NCI-H146 treated with DMSO at 0.1 percent for 48 hours (cell line): ENCODE measurements at regions not wholly inside any gene's neighbourhood (a gene's known extent, or its start where the extent isn't known, plus 50 kb on each side); places are given as distances from the start of the nearest gene placed in this dataset.

ENCODE experiments used
- DNase-seq: peaks from one replicate; lab custom pipeline; 2025; ENCODE audit not compliant: unreplicated experiment; lab: John Stamatoyannopoulos, UW

GRCh38 chr16:62969711-62970318 lies 933.6 kb upstream of the CDH8 start:
- DNase-seq, result no peak

GRCh38 chr16:62967611-62968010 lies 931.4 kb upstream of the CDH8 start:
- DNase-seq, result no peak

- DNase-seq, result no peak
Observed at GRCh38 chr16:62967163-62967562, 930.9 kb upstream of the CDH8 start.

GRCh38 chr16:62966626-62967025 lies 930.4 kb upstream of the CDH8 start:
- DNase-seq, result no peak

- no peak for DNase-seq
Observed at GRCh38 chr16:62965831-62966230, 929.6 kb upstream of the CDH8 start.

GRCh38 chr16:62963846-62964245 lies 927.6 kb upstream of the CDH8 start:
- DNase-seq, result no peak

GRCh38 chr16:62955033-62955349 lies 918.8 kb upstream of the CDH8 start:
- DNase-seq, result no peak

GRCh38 chr16:62954144-62955032 lies 918.1 kb upstream of the CDH8 start:
- DNase-seq, result no peak

- no peak for DNase-seq
Observed at GRCh38 chr16:62950351-62950750, 914.1 kb upstream of the CDH8 start.

- DNase-seq, result no peak
Observed at GRCh38 chr16:62940569-62940968, 904.3 kb upstream of the CDH8 start.

GRCh38 chr16:62939687-62940086 lies 903.4 kb upstream of the CDH8 start:
- DNase-seq, result no peak

- DNase-seq, result no peak
Observed at GRCh38 chr16:62933929-62934328, 897.7 kb upstream of the CDH8 start.

GRCh38 chr16:62929593-62929992 lies 893.4 kb upstream of the CDH8 start:
- DNase-seq, result no peak

- no peak for DNase-seq
Observed at GRCh38 chr16:62927122-62927521, 890.9 kb upstream of the CDH8 start.

GRCh38 chr16:62926121-62926801 lies 890.0 kb upstream of the CDH8 start:
- DNase-seq, result no peak

- DNase-seq, result no peak
Observed at GRCh38 chr16:62921904-62922303, 885.7 kb upstream of the CDH8 start.

- no peak for DNase-seq
Observed at GRCh38 chr16:62913924-62914323, 877.7 kb upstream of the CDH8 start.

GRCh38 chr16:62913333-62913732 lies 877.1 kb upstream of the CDH8 start:
- DNase-seq, result no peak

GRCh38 chr16:62909597-62909996 lies 873.4 kb upstream of the CDH8 start:
- no peak for DNase-seq

- no peak for DNase-seq
Observed at GRCh38 chr16:62907562-62907961, 871.3 kb upstream of the CDH8 start.

- DNase-seq, result no peak
Observed at GRCh38 chr16:62903961-62904502, 867.8 kb upstream of the CDH8 start.

- no peak for DNase-seq
Observed at GRCh38 chr16:62899737-62900136, 863.5 kb upstream of the CDH8 start.
